Mesenchymal stem cell (in vitro differentiated cells and primary cell): ENCODE measurements at regions not wholly inside any gene's neighbourhood (a gene's known extent, or its start where the extent isn't known, plus 50 kb on each side); places are given as distances from the start of the nearest gene placed in this dataset.

ENCODE experiments used
- DNase-seq: peaks from one replicate; pipeline ENCODE4 v3.0.0-alpha.2; 2013
- H2AFZ ChIP-seq: one replicate; pipeline ENCODE4 v1.6.1; 2013; ENCODE audit warnings: low read depth, mild to moderate bottlenecking, control low read depth, inconsistent platforms, low read length, moderate library complexity
- H2AK5ac ChIP-seq: 2 replicates; pipeline ENCODE4 v1.6.1; 2013; ENCODE audit warnings: low read length, moderate library complexity, mild to moderate bottlenecking, inconsistent platforms; ENCODE audit not compliant: severe bottlenecking
- H2BK120ac ChIP-seq: one replicate; pipeline ENCODE4 v1.6.1; 2013; ENCODE audit warnings: low read depth, mild to moderate bottlenecking, inconsistent platforms, low read length, moderate library complexity
- H2BK12ac ChIP-seq, 2 experiments: one replicate each; pipeline ENCODE4 v1.6.1; 2013; ENCODE audit warnings: inconsistent platforms in 2 of 2, low read length in 2 of 2, mild to moderate bottlenecking in 2 of 2, moderate library complexity in 2 of 2, control low read depth in 1 of 2
- H2BK15ac ChIP-seq: one replicate; pipeline ENCODE4 v1.6.1; 2013; ENCODE audit warnings: mild to moderate bottlenecking, low read depth, inconsistent platforms; ENCODE audit not compliant: poor library complexity, severe bottlenecking
- H2BK5ac ChIP-seq: 2 replicates; pipeline ENCODE4 v1.6.1; 2013; ENCODE audit warnings: low read depth, mild to moderate bottlenecking, low read length, control low read depth, inconsistent platforms; ENCODE audit not compliant: poor library complexity, severe bottlenecking
- H3K14ac ChIP-seq, 2 experiments: one replicate each; pipeline ENCODE4 v1.6.1; 2013; ENCODE audit warnings: inconsistent platforms in 2 of 2, low read length in 2 of 2, control low read depth in 1 of 2, mild to moderate bottlenecking in 1 of 2, moderate library complexity in 1 of 2
- H3K18ac ChIP-seq, 2 experiments: one replicate each; pipeline ENCODE4 v1.6.1; 2013; ENCODE audit warnings: inconsistent platforms in 2 of 2, low read length in 2 of 2, control low read depth in 1 of 2, low read depth in 1 of 2, mild to moderate bottlenecking in 1 of 2
- H3K23ac ChIP-seq, 2 experiments: one replicate each; pipeline ENCODE4 v1.6.1; 2013; ENCODE audit warnings: inconsistent platforms in 2 of 2, low read length in 2 of 2, mild to moderate bottlenecking in 2 of 2, moderate library complexity in 2 of 2, control low read depth in 1 of 2
- H3K27ac ChIP-seq: 2 replicates; pipeline ENCODE4 v1.5.1; 2013; ENCODE audit warnings: mild to moderate bottlenecking, moderate library complexity, low read length, control low read depth, inconsistent platforms; ENCODE audit not compliant: poor library complexity, severe bottlenecking
- H3K27me3 ChIP-seq, 2 experiments: 2 replicates each; pipeline versions ENCODE4 v1.6.1 to v1.7.0; 2013; ENCODE audit warnings: low read length in 2 of 2, mild to moderate bottlenecking in 2 of 2, moderate library complexity in 2 of 2, control low read depth in 1 of 2, inconsistent platforms in 1 of 2; ENCODE audit not compliant: control insufficient read depth in 1 of 2, insufficient read depth in 1 of 2
- H3K36me3 ChIP-seq, 2 experiments: 2 replicates each; pipeline versions ENCODE4 v1.6.1 to v1.7.0; 2013; ENCODE audit warnings: low read length in 2 of 2, control low read depth in 1 of 2, inconsistent platforms in 1 of 2, low read depth in 1 of 2, mild to moderate bottlenecking in 1 of 2; ENCODE audit not compliant: insufficient read depth in 2 of 2, control insufficient read depth in 1 of 2
- H3K4ac ChIP-seq, 2 experiments: one replicate each; pipeline ENCODE4 v1.6.1; 2013; ENCODE audit warnings: inconsistent platforms in 2 of 2, low read length in 2 of 2, mild to moderate bottlenecking in 2 of 2, moderate library complexity in 2 of 2, control low read depth in 1 of 2, low read depth in 1 of 2
- H3K4me1 ChIP-seq: 2 replicates; pipeline ENCODE4 v1.6.1; 2013; ENCODE audit warnings: low read depth, low read length, control low read depth; ENCODE audit not compliant: control insufficient read depth, insufficient read depth
- H3K4me2 ChIP-seq: 2 replicates; pipeline ENCODE4 v1.6.1; 2013; ENCODE audit warnings: low read length, mild to moderate bottlenecking, inconsistent platforms; ENCODE audit not compliant: poor library complexity, severe bottlenecking
- H3K4me3 ChIP-seq, 2 experiments: 2 replicates each; pipeline versions ENCODE4 v1.5.1 to v1.7.0; 2013; ENCODE audit warnings: low read length in 2 of 2, mild to moderate bottlenecking in 2 of 2, control low read depth in 1 of 2, low read depth in 1 of 2; ENCODE audit not compliant: insufficient read depth in 1 of 2
- H3K79me1 ChIP-seq: replicated peaks from 2 replicates; pipeline ENCODE4 v1.6.1; 2013; ENCODE audit warnings: mild to moderate bottlenecking, control low read depth, low read length, inconsistent platforms; ENCODE audit not compliant: poor library complexity, severe bottlenecking
- H3K9ac ChIP-seq: 2 replicates; pipeline ENCODE4 v1.7.0; 2013; ENCODE audit warnings: mild to moderate bottlenecking, low read length, moderate library complexity
- H3K9me3 ChIP-seq: 2 replicates; pipeline ENCODE4 v1.7.0; 2013; ENCODE audit warnings: mild to moderate bottlenecking, low read length; ENCODE audit not compliant: control insufficient read depth
- H4K8ac ChIP-seq: one replicate; pipeline ENCODE4 v1.6.1; 2013; ENCODE audit warnings: inconsistent platforms, mild to moderate bottlenecking, low read length, moderate library complexity
- H4K91ac ChIP-seq: one replicate; pipeline ENCODE4 v1.6.1; 2013; ENCODE audit warnings: mild to moderate bottlenecking, low read length, inconsistent platforms
- WGBS: methylation state at CpG from one replicate; pipeline ENCODE4 v1.1.7; 2013; ENCODE audit warnings: mixed read lengths; 5-methylcytosine and 5-hydroxymethylcytosine counted together

DNA sequence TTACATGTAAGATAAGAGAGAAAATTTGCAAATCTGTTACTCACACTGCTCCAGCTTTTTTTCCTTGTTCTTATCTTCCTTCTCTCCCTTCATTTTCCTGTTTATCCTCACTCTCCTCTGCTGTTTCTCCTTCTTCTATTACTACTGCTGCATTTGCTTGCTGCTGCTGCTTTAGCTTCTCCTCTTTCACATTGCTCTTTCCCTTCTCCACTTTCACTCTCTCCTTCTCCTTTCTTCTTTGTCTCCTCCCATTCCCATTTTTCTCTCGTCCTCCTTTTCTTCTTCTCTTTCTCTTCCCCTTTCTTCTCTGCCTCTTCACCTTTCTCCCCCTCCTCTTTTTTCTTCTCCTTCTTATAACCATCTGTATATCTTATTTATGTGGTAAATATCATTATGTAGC is 288.6 kb downstream of the CDH9 start:
- 57% methylated on average over 1 of the region's 1 CpG for WGBS
- no peak overlapping the region for H3K18ac ChIP-seq
- no peak overlapping the region for H3K14ac ChIP-seq
- H3K9ac ChIP-seq, result no peak overlapping the region
- no peaks in the 10 kb centered on the region for H3K4me1 ChIP-seq
- no peak overlapping the region for H4K8ac ChIP-seq
- no peaks in the 10 kb centered on the region for H3K36me3 ChIP-seq
- H2AFZ ChIP-seq, result no peak overlapping the region
- H3K9me3 ChIP-seq, result no peaks in the 10 kb centered on the region
- no peak overlapping the region for H2BK5ac ChIP-seq
- no peak overlapping the region for H2BK12ac ChIP-seq
- no peak overlapping the region for H2BK15ac ChIP-seq
- DNase-seq, result no peak
- H3K23ac ChIP-seq, result no peak overlapping the region
- no peaks in the 10 kb centered on the region for H3K27me3 ChIP-seq
- no peaks in the 10 kb centered on the region for H3K79me1 ChIP-seq
- H3K4me3 ChIP-seq, result no peak overlapping the region
- no peak overlapping the region for H3K27ac ChIP-seq
- H4K91ac ChIP-seq, result no peak overlapping the region
- H3K4ac ChIP-seq, result no peak overlapping the region
- no peak overlapping the region for H2BK120ac ChIP-seq
- no peak overlapping the region for H3K4me2 ChIP-seq
- H2AK5ac ChIP-seq, result no peak overlapping the region

DNA sequence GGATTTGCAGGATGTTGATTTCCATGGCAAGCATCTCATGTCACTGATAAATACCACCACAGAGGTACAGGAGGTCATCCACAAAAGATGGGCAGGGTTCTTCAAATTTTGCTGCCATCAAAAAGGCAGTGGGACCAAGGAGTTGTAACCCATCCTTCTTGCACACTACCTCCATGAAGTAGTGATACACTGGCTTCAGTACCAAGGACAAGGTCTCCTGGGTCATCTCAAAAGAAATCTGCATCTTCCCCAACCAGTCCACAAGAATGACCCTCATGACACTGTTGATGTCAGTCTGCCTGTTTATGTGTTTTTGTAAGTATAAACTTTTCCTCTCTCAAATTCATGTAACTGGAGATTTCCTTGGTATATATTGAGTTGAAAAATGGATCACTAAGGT is 298.2 kb downstream of the CDH9 start:
- Histone ChIP-seq H3K23ac (no peak overlapping the region), H3K36me3 (no peaks in the 10 kb centered on the region), H4K91ac (no peak overlapping the region), H2BK5ac (no peak overlapping the region), H3K79me1 (no peaks in the 10 kb centered on the region), H3K4me1 (no peaks in the 10 kb centered on the region), H3K4ac (no peak overlapping the region), H2BK15ac (no peak overlapping the region), H3K4me3 (no peak overlapping the region), H3K9me3 (peaks cover 3% of the 10 kb centered on the region), H3K9ac (no peak overlapping the region), H3K27ac (no peak overlapping the region), H3K14ac (no peak overlapping the region), H2BK120ac (no peak overlapping the region), H2AFZ (no peak overlapping the region), H3K27me3 (no peaks in the 10 kb centered on the region), H3K18ac (no peak overlapping the region), H4K8ac (no peak overlapping the region), H3K4me2 (no peak overlapping the region), H2BK12ac (no peak overlapping the region), H2AK5ac (no peak overlapping the region)
- DNase-seq, result no peak

DNA sequence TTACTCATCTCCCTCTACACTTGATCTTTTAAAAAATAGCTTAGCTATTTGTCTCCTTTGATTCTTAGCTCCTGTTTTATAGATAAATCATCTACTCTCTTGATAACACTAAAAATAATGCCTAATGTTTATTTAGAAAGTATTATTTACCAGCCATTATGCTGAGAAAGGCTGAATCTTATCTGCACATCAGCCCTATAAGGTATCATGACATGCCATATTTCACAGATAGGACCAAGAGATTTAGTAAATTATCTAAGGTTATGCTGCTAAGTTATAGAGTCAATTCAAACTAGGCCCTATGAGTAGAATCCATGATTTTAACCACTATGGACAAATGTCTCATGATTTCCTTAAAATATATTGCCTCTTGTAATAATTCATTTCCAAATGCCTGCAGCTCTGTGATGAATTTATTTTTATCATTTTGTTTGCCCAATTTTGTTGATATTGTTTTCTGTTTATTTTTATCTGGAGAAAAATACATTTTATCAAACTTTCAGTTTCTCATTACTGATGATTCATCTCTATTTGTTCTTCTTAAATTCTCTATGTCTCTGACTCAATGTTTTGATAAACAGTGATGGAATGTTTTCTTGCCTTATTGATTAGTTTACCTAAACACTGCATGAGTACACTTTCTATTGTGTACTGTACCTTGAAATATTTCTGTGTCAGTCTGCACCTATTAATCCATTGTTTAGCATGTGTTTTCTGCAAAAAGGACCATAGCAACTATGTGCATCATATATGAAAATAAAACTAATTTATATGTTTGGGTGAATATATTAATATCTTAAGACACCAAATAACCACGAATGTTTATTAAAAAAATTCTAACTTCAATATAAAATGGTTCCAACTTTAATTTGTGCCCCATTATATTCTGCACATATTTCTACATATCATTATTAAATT is 300.8 kb downstream of the CDH9 start:
- no peak overlapping the region for H3K4ac ChIP-seq
- no peak overlapping the region for H3K23ac ChIP-seq
- H4K91ac ChIP-seq, result no peak overlapping the region
- H3K27ac ChIP-seq, result no peak overlapping the region
- no peak overlapping the region for H2BK120ac ChIP-seq
- WGBS, result no CpG with 5 or more reads among the region's 1 CpG
- H3K9me3 ChIP-seq, result peaks cover 5% of the 10 kb centered on the region
- H4K8ac ChIP-seq, result no peak overlapping the region
- H3K27me3 ChIP-seq, result no peaks in the 10 kb centered on the region
- H2AFZ ChIP-seq, result no peak overlapping the region
- H3K9ac ChIP-seq, result no peak overlapping the region
- no peak overlapping the region for H3K4me3 ChIP-seq
- H3K14ac ChIP-seq, result no peak overlapping the region
- no peak overlapping the region for H2BK12ac ChIP-seq
- H3K4me1 ChIP-seq, result no peaks in the 10 kb centered on the region
- H3K79me1 ChIP-seq, result no peaks in the 10 kb centered on the region
- no peak overlapping the region for H2BK5ac ChIP-seq
- no peak overlapping the region for H3K4me2 ChIP-seq
- no peak overlapping the region for H2AK5ac ChIP-seq
- no peak overlapping the region for H3K18ac ChIP-seq
- no peak overlapping the region for H2BK15ac ChIP-seq
- no peak for DNase-seq
- H3K36me3 ChIP-seq, result no peaks in the 10 kb centered on the region

DNA sequence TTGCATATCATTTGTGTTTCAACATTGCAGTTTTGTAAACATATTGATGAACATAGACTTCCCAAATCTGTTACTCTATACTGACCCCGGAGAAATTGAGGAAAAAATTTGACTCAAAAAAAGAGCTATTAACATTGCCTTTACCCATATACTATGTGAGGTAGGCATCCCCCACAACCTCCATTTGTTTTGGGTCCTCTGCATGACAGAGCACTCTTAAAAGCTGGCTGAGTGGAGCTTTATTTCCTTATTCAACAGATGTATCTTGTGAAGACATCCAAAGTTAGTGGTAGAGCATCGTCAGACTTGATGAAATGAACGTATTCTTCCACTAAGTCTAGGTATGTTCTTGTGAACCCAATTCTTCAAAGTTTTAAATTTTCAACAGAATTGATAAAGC is 310.5 kb downstream of the CDH9 start:
- peaks cover 10% of the 10 kb centered on the region for H3K9me3 ChIP-seq
- no peak overlapping the region for H3K9ac ChIP-seq
- H4K8ac ChIP-seq, result no peak overlapping the region
- H4K91ac ChIP-seq, result no peak overlapping the region
- no peak overlapping the region for H3K4me2 ChIP-seq
- H3K14ac ChIP-seq, result no peak overlapping the region
- no peak overlapping the region for H2AFZ ChIP-seq
- no peak overlapping the region for H2BK120ac ChIP-seq
- no peaks in the 10 kb centered on the region for H3K27me3 ChIP-seq
- WGBS, result 55% methylated on average over 3 of the region's 3 CpGs
- H2BK15ac ChIP-seq, result no peak overlapping the region
- no peak overlapping the region for H3K18ac ChIP-seq
- no peak overlapping the region for H3K4ac ChIP-seq
- H2AK5ac ChIP-seq, result no peak overlapping the region
- H3K23ac ChIP-seq, result no peak overlapping the region
- H2BK12ac ChIP-seq, result no peak overlapping the region
- H2BK5ac ChIP-seq, result no peak overlapping the region
- no peak overlapping the region for H3K4me3 ChIP-seq
- no peaks in the 10 kb centered on the region for H3K4me1 ChIP-seq
- no peaks in the 10 kb centered on the region for H3K79me1 ChIP-seq
- H3K36me3 ChIP-seq, result no peaks in the 10 kb centered on the region
- no peak for DNase-seq
- no peak overlapping the region for H3K27ac ChIP-seq
